WERI-Rb-1 (cell line): ENCODE measurements at regions not wholly inside any gene's neighbourhood (a gene's known extent, or its start where the extent isn't known, plus 50 kb on each side); places are given as distances from the start of the nearest gene placed in this dataset.

Experiments
- DNase-seq: peaks from one replicate; pipeline ENCODE4 v3.0.0-alpha.2; 2020
- H3K27ac ChIP-seq: fragments of 250-450 bp; sonication (Bioruptor Pico); 2 replicates; pipeline ENCODE4 v1.5.1; 2020; ENCODE audit warnings: mild to moderate bottlenecking, moderate library complexity
- H3K27me3 ChIP-seq: fragments of 250-450 bp; sonication (Bioruptor Pico); 2 replicates; pipeline ENCODE4 v1.5.1; 2021; ENCODE audit warnings: mild to moderate bottlenecking, low read depth, moderate library complexity; ENCODE audit not compliant: insufficient read depth, severe bottlenecking
- H3K36me3 ChIP-seq: fragments of 250-450 bp; sonication (Bioruptor Pico); 2 replicates; pipeline ENCODE4 v1.5.1; 2020; ENCODE audit warnings: mild to moderate bottlenecking, moderate library complexity
- H3K4me3 ChIP-seq: 2 replicates; pipeline ENCODE4 v1.5.1; 2011; ENCODE audit warnings: low read depth, mild to moderate bottlenecking, control low read depth, low read length
- H3K9me3 ChIP-seq: fragments of 250-450 bp; sonication (Bioruptor Pico); 2 replicates; pipeline ENCODE4 v1.5.1; 2021; ENCODE audit warnings: mild to moderate bottlenecking, moderate library complexity; ENCODE audit not compliant: severe bottlenecking
- CTCF ChIP-seq: IDR thresholded peaks from 2 replicates; pipeline ENCODE4 v1.5.1; 2011; ENCODE audit warnings: low read depth, mild to moderate bottlenecking, control low read depth, inconsistent platforms, low read length

GRCh38 chr5:4981608-4982007, 158.5 kb upstream of the ADAMTS16 start:
- DNase-seq, result no peak
- TF ChIP-seq CTCF, result no peak
- Histone ChIP-seq H3K27ac (no peak overlapping the region), H3K36me3 (no peaks in the 10 kb centered on the region), H3K9me3 (no peaks in the 10 kb centered on the region), H3K4me3 (no peak overlapping the region), H3K27me3 (peaks cover 85% of the 10 kb centered on the region)

- DNase-seq, result no peak
- Histone ChIP-seq H3K36me3 (no peaks in the 10 kb centered on the region), H3K27ac (no peak overlapping the region), H3K9me3 (no peaks in the 10 kb centered on the region), H3K4me3 (no peak overlapping the region), H3K27me3 (peaks cover 84% of the 10 kb centered on the region)
- TF ChIP-seq CTCF, result no peak
Measured at GRCh38 chr5:4983701-4984100, 156.4 kb upstream of the ADAMTS16 start.

GRCh38 chr5:4984461-4984860, 155.7 kb upstream of the ADAMTS16 start:
- Histone ChIP-seq H3K27me3 (peaks cover 89% of the 10 kb centered on the region), H3K27ac (no peak overlapping the region), H3K4me3 (no peak overlapping the region), H3K36me3 (no peaks in the 10 kb centered on the region), H3K9me3 (no peaks in the 10 kb centered on the region)
- no peak for TF ChIP-seq CTCF
- DNase-seq, result no peak

GRCh38 chr5:4987431-4987830, 152.7 kb upstream of the ADAMTS16 start:
- Histone ChIP-seq H3K27ac (no peak overlapping the region), H3K36me3 (no peaks in the 10 kb centered on the region), H3K27me3 (peaks cover 93% of the 10 kb centered on the region), H3K4me3 (no peak overlapping the region), H3K9me3 (no peaks in the 10 kb centered on the region)
- no peak for DNase-seq
- no peak for TF ChIP-seq CTCF

GRCh38 chr5:4989118-4989517, 151.0 kb upstream of the ADAMTS16 start:
- no peak for TF ChIP-seq CTCF
- Histone ChIP-seq H3K36me3 (no peaks in the 10 kb centered on the region), H3K9me3 (no peaks in the 10 kb centered on the region), H3K27me3 (peaks cover 93% of the 10 kb centered on the region), H3K27ac (no peak overlapping the region), H3K4me3 (no peak overlapping the region)
- no peak for DNase-seq

GRCh38 chr5:4990017-4990416, 150.1 kb upstream of the ADAMTS16 start:
- peaks cover 94% of the 10 kb centered on the region for H3K27me3 ChIP-seq
- no peaks in the 10 kb centered on the region for H3K36me3 ChIP-seq
- H3K9me3 ChIP-seq, result no peaks in the 10 kb centered on the region
- no peak for TF ChIP-seq CTCF
- H3K4me3 ChIP-seq, result no peak overlapping the region
- H3K27ac ChIP-seq, result no peak overlapping the region
- no peak for DNase-seq
